HG02981 (cell line): ENCODE measurements at regions not wholly inside any gene's neighbourhood (a gene's known extent, or its start where the extent isn't known, plus 50 kb on each side); places are given as distances from the start of the nearest gene placed in this dataset.

Experiments used
- ATAC-seq: cut with Tn5 transposase; IDR thresholded peaks from one replicate; pipeline ENCODE4 v1.9.1; 2021; ENCODE audit warnings: mild to moderate bottlenecking, moderate library complexity; ENCODE audit not compliant: unreplicated experiment

DNA sequence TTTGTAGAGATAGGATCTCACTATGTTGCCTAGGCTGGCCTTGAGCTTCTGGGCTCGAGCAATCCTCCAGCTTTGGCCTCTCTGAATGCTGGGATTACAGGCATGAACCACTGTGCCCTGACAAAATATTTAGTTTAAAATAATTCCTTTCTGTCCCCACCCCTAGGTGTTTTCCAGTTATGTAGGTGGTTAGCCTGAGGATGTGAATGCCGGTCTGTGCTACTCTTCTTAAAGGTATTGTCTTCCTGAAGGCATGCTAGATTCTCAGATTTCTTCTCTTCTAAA lies 56.7 kb upstream of the BASP1 start:
- no peak for ATAC-seq

GRCh38 chr5:17161662-17162061 lies 55.8 kb upstream of the BASP1 start:
- no peak for ATAC-seq

DNA sequence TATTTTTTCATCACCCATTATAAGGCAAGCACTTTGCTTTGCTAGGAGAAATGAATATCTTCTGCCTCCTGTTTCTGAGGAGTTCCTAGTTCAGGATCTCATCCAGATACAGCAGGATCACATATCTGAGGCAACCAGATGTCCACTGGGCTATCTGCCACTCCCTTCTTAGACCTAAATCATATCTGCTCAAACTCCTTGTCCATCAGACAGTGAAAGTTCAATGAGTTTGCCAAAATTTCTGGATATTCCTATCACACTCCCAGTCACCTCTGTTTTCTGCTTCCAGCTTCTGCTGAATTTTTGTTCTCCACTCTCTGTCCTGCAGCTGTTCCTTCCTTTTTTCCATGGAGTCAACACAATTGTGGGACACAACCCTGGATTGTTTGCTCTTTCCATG lies 54.2 kb upstream of the BASP1 start:
- ATAC-seq, result no peak

DNA sequence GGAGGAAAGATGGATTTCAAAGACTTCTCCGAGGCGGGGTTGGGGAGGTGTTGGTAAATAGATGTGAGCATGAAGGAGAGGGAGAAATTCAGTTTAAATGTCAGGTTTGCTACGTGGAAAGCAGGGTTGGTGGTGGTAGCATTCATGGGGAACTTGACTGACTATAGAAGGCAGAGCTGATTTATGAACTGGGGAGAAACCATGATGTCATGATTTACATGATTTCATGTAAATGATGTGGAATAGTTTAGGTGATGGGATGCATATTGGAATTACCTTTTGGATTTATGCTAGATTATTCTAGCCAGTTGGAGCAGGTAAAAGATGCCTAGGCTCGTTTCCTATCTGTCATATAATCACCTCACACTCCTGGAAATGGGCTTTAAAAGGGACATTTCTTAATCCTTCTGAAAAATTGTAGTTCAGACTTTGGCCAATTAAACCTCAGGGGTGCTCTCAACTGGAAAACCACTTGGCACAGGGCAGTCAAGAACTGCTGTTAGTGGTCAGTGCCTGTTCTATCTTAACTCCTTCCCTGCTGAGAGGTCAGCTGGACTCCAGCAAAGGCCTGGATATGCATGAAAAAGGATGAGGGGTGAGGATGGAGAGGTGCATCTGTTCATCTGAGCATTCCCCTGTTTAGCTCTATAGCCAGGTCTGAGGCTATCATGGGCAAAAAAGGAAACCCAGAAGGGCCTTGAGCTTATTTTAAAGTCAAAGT lies 50.1 kb upstream of the BASP1 start:
- no peak for ATAC-seq
